Mucosa of stomach (tissue), 1 donor: ENCODE measurements at regions not wholly inside any gene's neighbourhood (a gene's known extent, or its start where the extent isn't known, plus 50 kb on each side); places are given as distances from the start of the nearest gene placed in this dataset.

Experiments
- H3K27me3 ChIP-seq: one replicate; pipeline ENCODE4 v1.7.0; 2013; ENCODE audit warnings: mild to moderate bottlenecking, low read length; ENCODE audit not compliant: control insufficient read depth, insufficient read depth
- H3K36me3 ChIP-seq: one replicate; pipeline ENCODE4 v1.7.0; 2013; ENCODE audit warnings: low read length; ENCODE audit not compliant: control insufficient read depth, insufficient read depth
- H3K4me1 ChIP-seq: one replicate; pipeline ENCODE4 v1.7.0; 2013; ENCODE audit warnings: mild to moderate bottlenecking, low read length; ENCODE audit not compliant: control insufficient read depth, insufficient read depth
- H3K4me3 ChIP-seq: one replicate; pipeline ENCODE4 v1.7.0; 2013; ENCODE audit warnings: low read length
- H3K9ac ChIP-seq: one replicate; pipeline ENCODE4 v1.7.0; 2013; ENCODE audit warnings: mild to moderate bottlenecking, low read length, moderate library complexity
- H3K9me3 ChIP-seq: one replicate; pipeline ENCODE4 v1.7.0; 2013; ENCODE audit warnings: mild to moderate bottlenecking, low read length, moderate library complexity; ENCODE audit not compliant: control insufficient read depth
- donor health status: Pancreatic carcinoma.

DNA sequence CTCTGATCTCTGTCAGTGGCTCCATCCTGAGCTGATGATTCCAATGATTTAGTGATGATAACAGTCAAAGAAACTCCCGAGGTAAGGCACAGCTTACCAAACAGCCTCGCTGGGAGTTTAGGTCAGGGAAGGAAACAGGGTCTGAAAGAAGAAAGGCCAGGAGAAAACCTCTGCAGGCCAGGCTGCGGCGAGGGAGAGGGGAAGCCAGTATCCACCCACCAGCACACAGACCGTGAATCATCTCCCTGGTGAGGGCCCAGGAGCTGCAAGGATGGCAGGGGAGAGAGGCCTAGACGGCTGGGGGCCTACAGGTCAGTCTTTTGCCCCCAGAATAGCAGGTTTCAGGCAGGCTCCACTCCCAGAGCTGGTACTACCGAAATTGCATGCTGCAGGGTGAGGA lies 590.5 kb downstream of the CCDC171 start:
- Histone ChIP-seq H3K36me3 (no peaks in the 10 kb centered on the region), H3K4me3 (no peak overlapping the region), H3K27me3 (peaks cover 5% of the 10 kb centered on the region), H3K9ac (no peak overlapping the region), H3K4me1 (no peaks in the 10 kb centered on the region), H3K9me3 (no peaks in the 10 kb centered on the region)

DNA sequence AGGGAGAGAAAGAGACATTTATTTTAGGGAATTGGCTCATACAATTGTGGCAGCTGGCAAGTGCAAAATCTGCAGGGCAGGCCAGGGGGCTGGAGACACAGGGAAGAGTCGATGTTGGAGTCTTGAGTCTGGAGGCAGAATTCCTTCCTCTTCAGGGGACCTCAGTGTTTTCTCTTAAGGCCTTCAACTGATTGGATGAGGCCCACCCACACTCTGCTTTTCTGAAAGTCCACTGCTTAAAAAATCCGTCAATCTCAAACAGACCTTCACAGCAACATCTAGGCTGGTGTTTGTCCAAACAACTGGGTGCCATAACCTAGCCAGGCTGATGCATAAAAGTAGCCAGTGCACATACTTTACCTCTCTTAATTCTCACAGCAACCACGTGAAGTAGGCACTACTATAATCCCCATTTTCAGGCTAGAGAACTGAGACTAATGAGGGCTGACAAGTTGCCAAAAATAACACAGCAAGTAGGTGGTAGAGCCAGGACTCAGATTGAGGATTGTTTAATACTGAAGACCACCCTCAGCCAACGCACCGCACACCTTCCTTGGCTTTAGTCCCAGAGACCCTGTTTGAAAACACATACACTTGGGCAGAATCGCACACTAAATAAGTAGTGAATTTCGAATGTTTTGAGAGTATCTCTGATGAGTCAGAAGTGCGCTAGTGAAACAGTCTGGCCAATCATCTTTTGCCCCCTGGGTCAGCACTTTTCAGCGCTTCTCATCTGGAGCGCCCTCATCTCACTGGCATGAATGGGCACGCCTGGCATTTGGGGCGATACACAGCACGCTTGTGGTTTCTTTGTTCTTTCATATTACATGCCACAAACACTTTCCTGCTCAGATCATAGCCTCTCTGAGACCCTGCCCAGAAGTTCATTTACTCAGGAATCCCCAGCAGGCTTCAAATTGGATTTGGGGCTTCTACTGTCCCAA lies 591.4 kb downstream of the CCDC171 start:
- Histone ChIP-seq H3K36me3 (no peaks in the 10 kb centered on the region), H3K9me3 (no peaks in the 10 kb centered on the region), H3K27me3 (peaks cover 5% of the 10 kb centered on the region), H3K4me3 (no peak overlapping the region), H3K4me1 (no peaks in the 10 kb centered on the region), H3K9ac (no peak overlapping the region)

DNA sequence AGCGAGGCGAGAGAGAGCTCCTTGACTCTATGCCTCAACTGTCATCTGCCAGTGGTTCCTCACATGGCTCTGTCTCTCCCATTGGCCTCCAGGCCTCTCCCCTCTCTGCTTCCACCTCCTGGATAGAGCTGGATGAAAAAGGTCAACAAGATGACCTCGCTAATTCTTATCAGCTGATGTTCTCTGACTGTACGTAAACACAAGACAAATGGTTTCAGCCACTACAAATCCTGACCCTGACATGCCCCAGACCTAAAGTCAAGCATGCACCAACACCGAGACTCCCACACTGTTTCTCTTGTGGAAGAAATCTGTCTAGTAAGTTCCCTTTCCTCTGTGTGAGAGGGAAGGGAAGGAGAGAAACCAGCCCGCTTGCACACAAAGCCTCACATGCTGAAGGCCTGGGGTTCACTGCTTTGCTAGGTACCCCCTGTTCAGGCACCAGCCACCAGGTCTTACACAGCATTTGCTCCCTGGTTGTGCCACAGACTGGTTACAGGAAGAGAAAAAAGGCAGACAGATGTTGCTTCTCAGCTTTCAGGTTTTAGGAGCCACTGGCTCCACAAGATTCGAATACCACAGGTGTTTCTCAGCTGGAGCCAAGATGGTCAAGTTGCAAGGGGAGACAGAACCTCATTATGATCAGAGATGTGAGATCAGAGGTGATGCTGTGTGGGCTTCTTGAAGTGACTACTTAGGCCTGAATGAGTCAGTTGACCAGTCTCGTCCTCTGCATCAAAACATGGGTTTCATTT lies 592.5 kb downstream of the CCDC171 start:
- no peak overlapping the region for H3K4me3 ChIP-seq
- H3K9ac ChIP-seq, result no peak overlapping the region
- H3K27me3 ChIP-seq, result peaks cover 5% of the 10 kb centered on the region
- no peaks in the 10 kb centered on the region for H3K9me3 ChIP-seq
- H3K4me1 ChIP-seq, result no peaks in the 10 kb centered on the region
- H3K36me3 ChIP-seq, result no peaks in the 10 kb centered on the region

DNA sequence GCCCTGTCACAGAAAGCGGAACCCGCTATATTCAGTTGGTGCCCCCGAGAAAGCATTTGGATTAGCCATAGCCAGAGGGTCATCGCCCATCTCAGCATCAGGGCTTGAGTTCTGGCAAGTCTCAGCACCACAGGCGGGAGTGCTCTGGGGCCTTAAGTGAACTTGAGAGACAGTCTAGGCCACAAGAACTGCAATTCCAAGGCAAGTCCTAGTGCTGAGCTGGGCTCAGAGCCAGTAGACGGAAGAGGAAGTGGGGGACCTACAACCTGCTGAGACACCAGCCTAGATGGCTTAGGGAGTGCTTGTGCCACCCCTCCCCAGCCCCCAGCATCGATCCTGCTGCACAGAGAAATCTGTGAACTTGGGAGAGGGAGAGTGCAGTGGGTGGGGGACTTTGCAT lies 594.9 kb downstream of the CCDC171 start:
- Histone ChIP-seq H3K4me1 (no peaks in the 10 kb centered on the region), H3K9me3 (no peaks in the 10 kb centered on the region), H3K9ac (no peak overlapping the region), H3K4me3 (no peak overlapping the region), H3K27me3 (peaks cover 5% of the 10 kb centered on the region), H3K36me3 (no peaks in the 10 kb centered on the region)

DNA sequence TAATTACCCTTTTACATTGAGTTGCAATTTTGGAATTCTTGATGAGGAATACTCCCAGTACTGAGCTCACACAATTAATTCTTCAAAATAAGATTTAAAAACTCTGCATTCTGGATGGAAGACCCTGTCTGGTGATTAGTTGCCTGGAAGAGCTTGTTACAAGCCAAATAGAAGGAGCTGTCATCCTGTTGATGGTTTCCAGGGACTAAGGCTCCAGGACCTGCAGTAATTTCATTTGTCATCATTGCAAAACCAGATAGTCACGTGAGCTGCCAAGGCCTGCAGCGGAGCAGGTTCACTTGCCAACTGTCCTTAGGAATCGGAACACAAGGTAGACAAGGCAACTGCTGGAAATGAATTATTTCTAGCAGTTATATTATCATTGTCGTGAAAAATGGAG lies 597.7 kb downstream of the CCDC171 start:
- H3K4me3 ChIP-seq, result no peak overlapping the region
- no peaks in the 10 kb centered on the region for H3K9me3 ChIP-seq
- H3K9ac ChIP-seq, result no peak overlapping the region
- no peaks in the 10 kb centered on the region for H3K4me1 ChIP-seq
- no peaks in the 10 kb centered on the region for H3K36me3 ChIP-seq
- H3K27me3 ChIP-seq, result peaks cover 5% of the 10 kb centered on the region

DNA sequence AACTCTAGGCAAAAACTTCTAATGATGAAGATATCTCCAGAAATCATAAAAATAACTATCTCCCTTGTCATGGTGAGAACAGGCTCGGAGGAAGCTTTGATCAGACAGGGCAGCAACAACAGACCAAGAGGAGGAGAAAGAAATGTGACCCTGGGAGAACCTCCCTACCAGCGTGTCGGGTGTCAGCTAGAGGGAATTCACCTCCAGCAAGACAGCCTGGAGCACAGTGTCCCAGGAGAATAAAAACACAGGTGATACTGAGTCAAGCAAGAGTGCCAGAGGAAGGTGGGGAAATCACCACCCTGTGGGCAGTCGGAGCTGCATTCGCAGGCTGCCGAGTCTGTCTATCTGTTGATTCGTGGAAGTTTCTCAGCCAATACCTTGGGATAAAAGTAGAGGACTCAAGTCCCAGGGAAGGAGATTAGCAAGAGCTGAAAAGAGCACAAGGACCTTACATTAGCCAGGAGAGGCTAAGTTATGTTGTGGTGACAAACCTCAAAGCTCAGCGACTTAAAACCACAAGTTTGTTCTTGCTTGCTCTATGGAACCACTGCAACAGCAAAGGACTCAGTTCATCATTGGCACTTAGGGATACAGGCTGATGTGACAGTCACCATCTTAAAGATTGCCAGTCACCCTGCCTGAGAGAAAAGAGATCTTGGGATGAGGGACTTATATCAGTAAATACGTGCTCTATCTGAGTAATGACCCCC lies 598.3 kb downstream of the CCDC171 start:
- Histone ChIP-seq H3K9me3 (no peaks in the 10 kb centered on the region), H3K36me3 (no peaks in the 10 kb centered on the region), H3K4me1 (no peaks in the 10 kb centered on the region), H3K4me3 (no peak overlapping the region), H3K9ac (no peak overlapping the region), H3K27me3 (peaks cover 5% of the 10 kb centered on the region)

DNA sequence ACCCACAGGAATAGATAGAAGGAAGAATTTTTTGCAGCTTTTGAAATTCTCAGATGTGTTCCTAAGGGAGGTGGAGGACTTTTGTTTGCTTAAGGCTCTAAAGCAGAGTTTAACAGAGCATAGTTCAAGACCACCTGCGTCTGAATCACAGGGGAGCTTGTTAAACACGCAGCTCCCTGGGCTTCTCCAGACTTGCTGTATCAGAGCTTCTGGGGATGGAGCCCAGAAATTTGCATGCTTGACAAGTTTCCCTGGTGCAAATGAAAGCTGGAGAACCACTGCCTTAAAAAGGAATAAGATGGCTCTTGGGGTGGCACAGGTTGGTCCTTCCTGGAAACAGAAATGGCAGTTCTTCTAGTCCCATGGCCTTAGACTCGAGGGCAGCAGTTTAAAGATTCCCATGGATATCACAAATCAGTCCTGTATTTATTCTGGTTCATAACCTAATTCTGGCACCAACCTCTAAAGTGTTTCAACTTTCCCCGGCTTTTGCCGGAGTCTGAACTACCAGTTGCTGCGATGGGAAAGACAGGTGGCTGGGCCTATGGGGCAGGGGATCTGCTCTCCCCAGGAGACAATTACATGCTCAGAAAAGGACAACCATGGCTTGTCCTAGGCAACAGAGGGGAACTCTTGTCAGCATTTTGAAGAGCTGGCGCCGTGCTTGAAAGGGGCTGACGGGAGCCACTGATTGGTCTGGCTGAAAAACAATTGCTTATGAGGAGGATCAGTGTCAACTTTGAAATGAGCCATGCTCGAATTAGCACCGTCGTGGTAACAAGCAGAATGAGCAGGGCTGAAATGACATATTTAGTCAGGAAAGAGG lies 599.6 kb downstream of the CCDC171 start:
- H3K4me3 ChIP-seq, result no peak overlapping the region
- no peaks in the 10 kb centered on the region for H3K36me3 ChIP-seq
- H3K9me3 ChIP-seq, result no peaks in the 10 kb centered on the region
- H3K9ac ChIP-seq, result no peak overlapping the region
- peaks cover 4% of the 10 kb centered on the region for H3K27me3 ChIP-seq
- H3K4me1 ChIP-seq, result no peaks in the 10 kb centered on the region

DNA sequence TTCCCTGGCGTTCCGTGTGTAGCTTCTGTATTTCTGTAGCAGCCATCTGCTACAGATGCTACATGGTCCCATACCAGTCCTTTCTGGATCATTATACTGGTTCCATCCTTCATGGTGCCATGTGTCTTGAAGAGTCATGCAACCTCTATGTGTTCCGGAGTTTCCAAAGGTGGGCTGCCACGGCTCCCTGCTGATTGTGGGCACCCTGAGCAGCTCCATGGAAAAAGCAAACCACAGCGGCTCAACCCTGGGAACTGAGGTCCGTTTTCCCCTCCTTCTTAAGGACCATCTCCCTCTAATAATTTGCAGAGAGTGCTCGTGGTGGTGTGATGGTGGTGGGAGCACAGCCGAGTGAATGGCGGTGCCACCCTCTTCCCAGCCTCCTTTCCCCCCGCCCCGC lies 600.4 kb downstream of the CCDC171 start:
- no peaks in the 10 kb centered on the region for H3K36me3 ChIP-seq
- no peaks in the 10 kb centered on the region for H3K27me3 ChIP-seq
- no peaks in the 10 kb centered on the region for H3K4me1 ChIP-seq
- H3K4me3 ChIP-seq, result no peak overlapping the region
- H3K9ac ChIP-seq, result no peak overlapping the region
- H3K9me3 ChIP-seq, result no peaks in the 10 kb centered on the region

DNA sequence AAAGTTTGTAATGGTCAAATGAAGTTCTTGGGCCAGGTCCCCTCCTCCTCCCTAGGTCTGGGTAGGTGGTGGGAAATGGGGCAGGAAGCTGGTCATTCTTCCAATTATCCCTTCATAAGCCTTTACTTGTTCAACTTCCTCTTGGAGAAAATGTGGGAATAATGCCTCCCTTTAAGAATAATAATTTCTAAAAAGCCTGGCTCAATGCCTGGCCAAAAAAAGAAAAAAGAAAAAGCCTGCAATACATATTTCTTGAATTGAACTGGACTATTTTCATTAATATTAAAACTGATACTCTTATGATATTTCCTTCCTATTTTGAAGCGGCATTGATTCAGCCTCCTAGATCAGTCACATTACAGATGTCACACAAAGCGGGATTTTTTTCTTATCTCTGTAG lies 600.9 kb downstream of the CCDC171 start:
- Histone ChIP-seq H3K4me1 (no peaks in the 10 kb centered on the region), H3K9ac (no peak overlapping the region), H3K27me3 (no peaks in the 10 kb centered on the region), H3K36me3 (no peaks in the 10 kb centered on the region), H3K4me3 (no peak overlapping the region), H3K9me3 (no peaks in the 10 kb centered on the region)

DNA sequence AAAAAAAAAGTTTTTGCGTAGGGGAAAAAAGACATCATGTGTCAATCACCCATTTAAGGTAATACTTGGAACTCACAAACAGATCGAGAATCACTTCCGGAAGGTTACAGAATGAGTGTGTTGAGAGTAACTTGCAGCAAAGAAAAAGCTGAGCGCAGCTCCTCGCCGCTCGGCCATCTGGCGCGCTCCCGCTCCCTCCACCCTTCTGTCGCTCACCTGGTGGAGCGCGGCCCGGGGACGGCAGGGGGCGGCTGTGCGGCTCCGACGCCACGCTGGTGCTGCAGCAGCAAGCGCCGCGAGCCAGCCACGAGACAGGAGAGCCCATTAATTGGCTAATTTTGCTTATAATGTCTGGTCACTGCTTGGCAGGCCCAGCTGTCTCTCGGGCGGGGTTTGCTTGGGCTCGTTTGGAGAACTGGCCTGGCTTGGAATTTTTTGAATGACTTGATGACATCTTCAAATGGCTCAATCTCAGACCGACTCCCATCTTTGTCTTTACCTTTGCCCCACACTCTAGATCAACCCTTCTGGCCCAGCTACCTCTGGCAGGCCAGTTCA lies 601.8 kb downstream of the CCDC171 start:
- Histone ChIP-seq H3K9me3 (no peaks in the 10 kb centered on the region), H3K36me3 (no peaks in the 10 kb centered on the region), H3K9ac (no peak overlapping the region), H3K27me3 (no peaks in the 10 kb centered on the region), H3K4me3 (no peak overlapping the region), H3K4me1 (no peaks in the 10 kb centered on the region)

DNA sequence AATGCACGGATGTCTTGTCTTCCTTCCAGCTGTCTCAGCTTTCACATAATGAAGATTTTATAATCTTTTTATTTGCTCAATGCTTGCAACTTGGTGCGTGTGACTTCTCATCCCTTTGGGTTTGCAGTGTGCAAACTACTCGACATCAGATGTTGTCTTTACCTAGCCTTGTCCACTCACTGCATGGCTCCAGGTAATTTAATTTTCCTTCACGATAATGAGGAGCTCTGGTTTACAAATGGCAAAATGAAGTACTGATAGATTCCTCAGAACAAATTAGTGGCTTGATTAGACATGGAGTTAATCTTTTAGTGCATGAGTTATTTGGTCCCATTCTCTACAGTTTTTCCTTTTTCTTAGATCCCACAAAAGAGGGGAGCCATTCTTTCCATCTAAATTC lies 603.0 kb downstream of the CCDC171 start:
- Histone ChIP-seq H3K36me3 (no peaks in the 10 kb centered on the region), H3K4me3 (no peak overlapping the region), H3K9me3 (no peaks in the 10 kb centered on the region), H3K27me3 (no peaks in the 10 kb centered on the region), H3K9ac (no peak overlapping the region), H3K4me1 (no peaks in the 10 kb centered on the region)
